ENCODE measurements at regions not wholly inside any gene's neighbourhood (a gene's known extent, or its start where the extent isn't known, plus 50 kb on each side); places are given as distances from the start of the nearest gene placed in this dataset.

DNA sequence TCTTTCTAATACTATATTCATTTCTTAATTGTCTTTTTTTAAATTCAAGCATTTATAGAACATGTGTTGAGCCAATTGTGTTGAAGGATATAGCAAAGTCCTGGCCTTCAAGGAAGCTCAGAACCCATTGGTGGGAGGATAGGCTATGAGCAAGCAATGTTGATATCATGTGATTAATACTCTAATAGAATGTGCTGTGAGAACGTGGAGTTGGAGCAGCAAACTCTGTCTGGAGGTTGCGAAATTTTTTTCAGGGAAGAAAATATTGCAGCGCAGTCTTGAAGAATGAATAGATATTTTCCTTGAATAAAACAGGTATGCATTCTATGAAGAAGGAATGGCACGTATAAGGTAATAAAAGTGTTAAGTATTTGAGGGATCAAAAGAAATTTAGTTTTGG, 229.2 kb upstream of the KCNK2 start:
- no peak for TF ChIP-seq EZH2 (IDR thresholded peaks at IDR 0.05; ENCODE audit: low read length, missing control alignments)
- no peak for TF ChIP-seq CTCF (conservative IDR thresholded peaks at IDR 0.05 in 1 of 2, IDR thresholded peaks at IDR 0.05 in 1 of 2; ENCODE audit: low read depth in 1 of 2, low read length in 2 of 2)
